Upper lobe of left lung (tissue), 4 donors: ENCODE measurements at regions not wholly inside any gene's neighbourhood (a gene's known extent, or its start where the extent isn't known, plus 50 kb on each side); places are given as distances from the start of the nearest gene placed in this dataset.

ENCODE experiments used
- CTCF ChIP-seq, 6 experiments: fragments of 450-650 bp in 4 of 6; fragments of 200-600 bp in 2 of 6; sonication (generic) in 2 of 6; IDR thresholded peaks; one replicate each; pipeline ENCODE4 v1.5.1; 2016 to 2019; ENCODE audit warnings: antibody characterized with exemption in 6 of 6
- EP300 ChIP-seq, 4 donors: sonication (generic); formaldehyde crosslinking; IDR thresholded peaks; one replicate each; pipeline ENCODE4 v1.5.1; 2017; ENCODE audit warnings: antibody characterized with exemption in 4 of 4, control low read depth in 2 of 4

- TF ChIP-seq CTCF (IDR thresholded peaks at IDR 0.05) = no peak
- TF ChIP-seq EP300 (IDR thresholded peaks at IDR 0.05) = no peak
These were observed 560.5 kb upstream of the ARPP21 start for GRCh38 chr3:35078780-35079179.
